ENCODE measurements at regions not wholly inside any gene's neighbourhood (a gene's known extent, or its start where the extent isn't known, plus 50 kb on each side); places are given as distances from the start of the nearest gene placed in this dataset.

DNA sequence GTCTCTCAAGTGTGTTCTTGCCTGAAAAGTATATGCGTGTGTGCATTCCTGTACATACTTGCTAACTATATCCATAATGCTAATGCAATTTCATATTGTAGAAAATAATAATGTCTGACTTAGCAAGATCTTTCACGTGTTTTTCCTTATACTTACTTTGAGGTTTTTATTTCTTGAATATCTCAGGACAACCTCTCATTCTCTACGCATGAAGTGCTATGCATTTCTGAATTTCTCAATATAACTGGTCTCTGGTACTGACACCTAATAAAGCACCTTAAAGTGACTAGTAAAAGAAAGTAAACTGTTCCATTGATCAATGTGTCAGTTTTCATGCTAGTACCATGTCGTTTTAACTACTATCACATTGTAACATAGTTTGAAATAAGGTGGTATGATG lies 589.9 kb upstream of the ADGRB3 start:
- Histone ChIP-seq H3K4me1 (ENCODE audit: control insufficient read depth in 1 of 2, low read depth in 2 of 2) (no peaks in the 10 kb centered on the region), H3K9me3 (no peaks in the 10 kb centered on the region), H3K27ac (no peak overlapping the region), H3K36me3 (no peaks in the 10 kb centered on the region), H3K4me3 (no peak overlapping the region), H3K27me3 (replicated peaks; ENCODE audit: insufficient read depth) (no peaks in the 10 kb centered on the region)
- TF ChIP-seq, protein P1, sequence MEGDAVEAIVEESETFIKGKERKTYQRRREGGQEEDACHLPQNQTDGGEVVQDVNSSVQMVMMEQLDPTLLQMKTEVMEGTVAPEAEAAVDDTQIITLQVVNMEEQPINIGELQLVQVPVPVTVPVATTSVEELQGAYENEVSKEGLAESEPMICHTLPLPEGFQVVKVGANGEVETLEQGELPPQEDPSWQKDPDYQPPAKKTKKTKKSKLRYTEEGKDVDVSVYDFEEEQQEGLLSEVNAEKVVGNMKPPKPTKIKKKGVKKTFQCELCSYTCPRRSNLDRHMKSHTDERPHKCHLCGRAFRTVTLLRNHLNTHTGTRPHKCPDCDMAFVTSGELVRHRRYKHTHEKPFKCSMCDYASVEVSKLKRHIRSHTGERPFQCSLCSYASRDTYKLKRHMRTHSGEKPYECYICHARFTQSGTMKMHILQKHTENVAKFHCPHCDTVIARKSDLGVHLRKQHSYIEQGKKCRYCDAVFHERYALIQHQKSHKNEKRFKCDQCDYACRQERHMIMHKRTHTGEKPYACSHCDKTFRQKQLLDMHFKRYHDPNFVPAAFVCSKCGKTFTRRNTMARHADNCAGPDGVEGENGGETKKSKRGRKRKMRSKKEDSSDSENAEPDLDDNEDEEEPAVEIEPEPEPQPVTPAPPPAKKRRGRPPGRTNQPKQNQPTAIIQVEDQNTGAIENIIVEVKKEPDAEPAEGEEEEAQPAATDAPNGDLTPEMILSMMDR (IDR thresholded peaks at IDR 0.05): no peak
- ATAC-seq (ENCODE audit: insufficient number of reproducible peaks, low FRiP score, low read depth): no peak
- DNase-seq (ENCODE audit: low spot score): no peak

DNA sequence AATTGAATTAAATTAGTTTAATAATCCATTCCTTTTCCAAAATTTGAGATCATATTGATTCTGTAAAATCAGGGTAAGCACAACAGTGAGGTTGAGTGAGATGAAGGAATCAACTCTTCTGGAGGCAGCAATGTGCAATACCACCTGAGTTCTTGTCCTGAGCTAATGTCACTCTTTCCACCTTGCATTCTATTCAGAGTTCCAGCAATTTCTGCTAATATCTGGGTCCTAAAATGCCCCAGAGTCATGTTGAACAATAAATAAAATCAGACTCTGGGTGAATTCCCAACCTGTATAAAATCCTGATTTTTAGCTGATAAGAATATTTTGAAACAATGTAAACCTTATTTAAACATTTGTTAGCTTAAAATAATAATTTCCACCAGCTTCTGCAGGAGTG lies 590.8 kb upstream of the ADGRB3 start:
- Histone ChIP-seq H3K27ac (no peak overlapping the region), H3K4me1 (ENCODE audit: control insufficient read depth in 1 of 2, low read depth in 2 of 2) (no peaks in the 10 kb centered on the region), H3K36me3 (no peaks in the 10 kb centered on the region), H3K27me3 (replicated peaks; ENCODE audit: insufficient read depth) (no peaks in the 10 kb centered on the region), H3K4me3 (no peak overlapping the region), H3K9me3 (no peaks in the 10 kb centered on the region)
- TF ChIP-seq, protein P1 (IDR thresholded peaks at IDR 0.05): no peak
- no peak for ATAC-seq (ENCODE audit: insufficient number of reproducible peaks, low FRiP score, low read depth)
- no peak for DNase-seq (ENCODE audit: low spot score)

DNA sequence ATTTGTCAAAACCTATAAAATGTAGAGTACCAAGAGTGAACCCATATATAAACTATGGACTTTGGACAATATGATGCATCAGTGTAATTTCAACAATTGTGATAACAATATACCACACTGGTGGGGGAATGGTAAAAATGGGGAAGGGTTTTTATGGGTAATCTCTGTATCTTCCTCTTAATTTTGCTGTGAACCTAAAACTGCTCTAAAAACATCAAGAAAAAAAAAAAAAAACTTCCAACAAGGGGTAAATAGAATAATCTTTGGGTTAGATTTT lies 592.0 kb upstream of the ADGRB3 start:
- TF ChIP-seq, protein P1 (IDR thresholded peaks at IDR 0.05): no peak
- Histone ChIP-seq H3K9me3 (no peaks in the 10 kb centered on the region), H3K27me3 (replicated peaks; ENCODE audit: insufficient read depth) (no peaks in the 10 kb centered on the region), H3K4me1 (ENCODE audit: control insufficient read depth in 1 of 2, low read depth in 2 of 2) (no peaks in the 10 kb centered on the region), H3K36me3 (no peaks in the 10 kb centered on the region), H3K4me3 (no peak overlapping the region), H3K27ac (no peak overlapping the region)
- ATAC-seq (ENCODE audit: insufficient number of reproducible peaks, low FRiP score, low read depth) (no peak), DNase-seq (ENCODE audit: low spot score) (no peak)

DNA sequence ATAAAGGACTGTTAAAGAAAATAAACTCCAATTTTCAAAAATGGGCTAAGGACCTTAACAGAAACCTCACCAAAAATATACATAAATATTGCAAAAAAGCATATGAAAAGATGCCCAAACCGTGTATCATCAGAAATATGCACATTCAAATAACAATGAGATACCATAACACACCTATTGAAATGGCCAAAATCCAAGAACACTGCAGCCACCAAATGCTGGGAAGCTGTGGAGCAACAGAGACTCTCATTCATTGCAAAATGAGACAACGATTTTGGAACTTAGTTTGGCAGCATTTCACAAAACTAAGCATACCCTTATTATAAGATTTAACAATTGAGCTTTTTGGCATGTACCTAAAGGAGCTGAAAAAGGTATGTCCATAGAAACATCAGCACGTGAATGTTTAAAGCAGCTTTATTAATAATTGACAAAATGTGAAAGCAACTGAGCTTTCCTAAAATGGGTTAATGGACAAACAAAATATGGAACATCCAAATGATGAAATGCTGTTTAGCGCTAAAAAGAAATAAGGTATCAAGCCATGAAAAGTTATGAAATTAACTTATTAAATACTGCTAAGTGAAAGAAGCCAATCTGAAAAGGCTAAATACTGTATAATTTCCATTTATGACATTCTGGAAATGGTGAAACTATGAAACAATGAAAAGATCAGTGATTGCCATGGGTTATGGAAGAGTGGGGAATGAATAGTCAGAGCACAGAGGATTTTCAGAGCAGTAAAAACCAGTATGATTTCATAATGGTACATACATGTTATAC lies 592.6 kb upstream of the ADGRB3 start:
- no peaks in the 10 kb centered on the region for H3K27me3 ChIP-seq (replicated peaks; ENCODE audit: insufficient read depth)
- TF ChIP-seq, protein P1 (IDR thresholded peaks at IDR 0.05): no peak

DNA sequence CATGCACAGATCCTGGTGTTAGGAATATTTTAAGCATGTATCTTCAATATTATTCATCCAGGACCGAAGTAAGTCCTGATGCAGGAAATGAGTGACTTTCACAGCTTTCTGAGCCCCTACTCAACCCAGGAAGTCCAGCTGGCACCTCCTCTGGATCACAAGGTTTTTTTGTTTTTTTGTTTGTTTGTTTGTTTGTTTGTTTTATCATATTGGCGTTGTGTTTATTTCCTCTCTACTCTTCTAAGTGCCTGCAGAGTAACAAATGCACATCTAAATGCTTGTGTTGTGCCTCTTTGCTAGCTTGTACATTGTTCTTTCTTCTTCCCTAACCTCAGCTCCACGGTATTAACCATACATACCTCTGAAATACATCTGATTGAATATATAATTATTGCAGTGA lies 594.3 kb upstream of the ADGRB3 start:
- Histone ChIP-seq H3K36me3 (no peaks in the 10 kb centered on the region), H3K4me1 (ENCODE audit: control insufficient read depth in 1 of 2, low read depth in 2 of 2) (no peaks in the 10 kb centered on the region), H3K27me3 (replicated peaks; ENCODE audit: insufficient read depth) (no peaks in the 10 kb centered on the region), H3K27ac (no peak overlapping the region), H3K9me3 (no peaks in the 10 kb centered on the region), H3K4me3 (peak overlapping the region; percentile 40)
- ATAC-seq (ENCODE audit: insufficient number of reproducible peaks, low FRiP score, low read depth) (no peak), DNase-seq (ENCODE audit: low spot score) (no peak)
- TF ChIP-seq, protein P1 (IDR thresholded peaks at IDR 0.05): no peak

More for the DNA sequence above, 592.6 kb upstream of the ADGRB3 start:
- Histone ChIP-seq H3K36me3 (no peaks in the 10 kb centered on the region), H3K4me3 (no peak overlapping the region), H3K27ac (no peak overlapping the region), H3K4me1 (ENCODE audit: control insufficient read depth in 1 of 2, low read depth in 2 of 2) (no peaks in the 10 kb centered on the region), H3K9me3 (no peaks in the 10 kb centered on the region)
- ATAC-seq (ENCODE audit: insufficient number of reproducible peaks, low FRiP score, low read depth): no peak
- DNase-seq (ENCODE audit: low spot score): no peak

Measured in thoracic aorta (tissue), 2 donors.